ENCODE measurements at regions not wholly inside any gene's neighbourhood (a gene's known extent, or its start where the extent isn't known, plus 50 kb on each side); places are given as distances from the start of the nearest gene placed in this dataset.

DNA sequence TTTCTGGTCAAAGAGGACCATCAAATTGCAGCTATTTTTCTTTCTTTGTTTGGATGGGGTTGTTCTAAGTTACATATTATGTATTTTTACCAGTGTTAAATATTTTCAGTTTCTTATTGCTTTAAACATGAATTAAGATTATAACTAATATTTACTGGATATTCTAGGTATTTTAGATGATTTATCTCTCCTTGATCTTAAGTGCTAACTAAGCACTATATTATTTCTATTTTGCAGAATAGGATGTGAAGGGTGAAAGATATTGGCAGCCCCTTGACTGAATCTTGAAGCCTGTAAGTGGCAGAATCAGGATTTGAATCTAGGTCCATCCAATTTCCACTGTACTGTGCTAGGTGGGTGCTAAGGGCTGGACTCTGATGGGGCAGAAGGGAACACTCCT is 307.3 kb upstream of the CCL2 start:
- TF ChIP-seq, protein P1, sequence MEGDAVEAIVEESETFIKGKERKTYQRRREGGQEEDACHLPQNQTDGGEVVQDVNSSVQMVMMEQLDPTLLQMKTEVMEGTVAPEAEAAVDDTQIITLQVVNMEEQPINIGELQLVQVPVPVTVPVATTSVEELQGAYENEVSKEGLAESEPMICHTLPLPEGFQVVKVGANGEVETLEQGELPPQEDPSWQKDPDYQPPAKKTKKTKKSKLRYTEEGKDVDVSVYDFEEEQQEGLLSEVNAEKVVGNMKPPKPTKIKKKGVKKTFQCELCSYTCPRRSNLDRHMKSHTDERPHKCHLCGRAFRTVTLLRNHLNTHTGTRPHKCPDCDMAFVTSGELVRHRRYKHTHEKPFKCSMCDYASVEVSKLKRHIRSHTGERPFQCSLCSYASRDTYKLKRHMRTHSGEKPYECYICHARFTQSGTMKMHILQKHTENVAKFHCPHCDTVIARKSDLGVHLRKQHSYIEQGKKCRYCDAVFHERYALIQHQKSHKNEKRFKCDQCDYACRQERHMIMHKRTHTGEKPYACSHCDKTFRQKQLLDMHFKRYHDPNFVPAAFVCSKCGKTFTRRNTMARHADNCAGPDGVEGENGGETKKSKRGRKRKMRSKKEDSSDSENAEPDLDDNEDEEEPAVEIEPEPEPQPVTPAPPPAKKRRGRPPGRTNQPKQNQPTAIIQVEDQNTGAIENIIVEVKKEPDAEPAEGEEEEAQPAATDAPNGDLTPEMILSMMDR (IDR thresholded peaks at IDR 0.05; ENCODE audit: low read depth, low read length) = no peak
- no peak for TF ChIP-seq EZH2phosphoT487 (IDR thresholded peaks at IDR 0.05; ENCODE audit: low read depth)

Measured in OCI-LY3 (cell line).